SU-DHL-6 (cell line): ENCODE measurements at regions not wholly inside any gene's neighbourhood (a gene's known extent, or its start where the extent isn't known, plus 50 kb on each side); places are given as distances from the start of the nearest gene placed in this dataset.

ENCODE experiments used
- H2AFZ ChIP-seq: fragments of 200-600 bp; sonication (generic); 2 replicates; pipeline ENCODE4 v1.6.1; 2014; ENCODE audit warnings: low read depth, mild to moderate bottlenecking, moderate library complexity, mixed read lengths, antibody characterized with exemption, low read length; ENCODE audit not compliant: severe bottlenecking
- H3F3A ChIP-seq: fragments of 200-600 bp; shearing (Covaris generic); 2 replicates; pipeline ENCODE4 v1.6.0; 2016; ENCODE audit warnings: antibody characterized with exemption, mild to moderate bottlenecking; ENCODE audit not compliant: insufficient read depth
- H3K27ac ChIP-seq: fragments of 200-600 bp; sonication (generic); 2 replicates; pipeline ENCODE4 v1.5.1; 2016; ENCODE audit warnings: low read depth, mild to moderate bottlenecking, low read length, moderate library complexity, mixed read lengths
- H3K27me3 ChIP-seq: fragments of 200-600 bp; sonication (generic), shearing (Covaris generic); 2 replicates; pipeline ENCODE4 v1.6.0; 2014; ENCODE audit warnings: mild to moderate bottlenecking, low read length
- H3K36me3 ChIP-seq: fragments of 200-600 bp; sonication (generic); 2 replicates; pipeline ENCODE4 v1.6.1; 2014; ENCODE audit warnings: mild to moderate bottlenecking, low read length, mixed read lengths
- H3K4me2 ChIP-seq: fragments of 300-600, 200-600 bp; shearing (Covaris generic), sonication (generic); 2 replicates; pipeline ENCODE4 v1.6.0; 2014; ENCODE audit warnings: low read length, low read depth, mild to moderate bottlenecking; ENCODE audit not compliant: poor library complexity, severe bottlenecking
- H3K4me3 ChIP-seq: fragments of 200-600 bp; sonication (generic); 2 replicates; pipeline ENCODE4 v1.5.1; 2014; ENCODE audit warnings: antibody characterized with exemption, low read length, mild to moderate bottlenecking, mixed read lengths; ENCODE audit not compliant: insufficient read depth, poor library complexity, severe bottlenecking
- H3K79me2 ChIP-seq: fragments of 200-600 bp; sonication (generic); 2 replicates; pipeline ENCODE4 v1.6.1; 2014; ENCODE audit warnings: mild to moderate bottlenecking, low read length, moderate library complexity; ENCODE audit not compliant: insufficient read depth
- H3K9ac ChIP-seq: fragments of 200-600 bp; sonication (generic); 2 replicates; pipeline ENCODE4 v1.7.0; 2014; ENCODE audit warnings: mild to moderate bottlenecking, low read length
- H3K9me2 ChIP-seq: fragments of 200-600 bp; sonication (generic); replicated peaks from 2 replicates; pipeline ENCODE4 v1.6.1; 2014; ENCODE audit warnings: low read length; ENCODE audit not compliant: insufficient read depth
- H3K9me3 ChIP-seq: fragments of 200-600 bp; sonication (generic); 2 replicates; pipeline ENCODE4 v1.6.1; 2014; ENCODE audit warnings: low read length, mixed read lengths; ENCODE audit not compliant: insufficient read depth
- H4K20me1 ChIP-seq: fragments of 200-600 bp; sonication (generic); 2 replicates; pipeline ENCODE4 v1.6.1; 2014; ENCODE audit warnings: low read depth, mild to moderate bottlenecking, antibody characterized with exemption, low read length, moderate library complexity, mixed read lengths
- EZH2phosphoT487 ChIP-seq: fragments of 200-600 bp; sonication (generic), shearing (Covaris generic); conservative IDR thresholded peaks from 2 replicates; pipeline ENCODE4 v1.6.1; 2018; ENCODE audit warnings: mild to moderate bottlenecking, antibody characterized with exemption, low read length, moderate library complexity, mixed read lengths
- TF ChIP-seq, protein P1 (sequence below): fragments of 200-600 bp; sonication (generic); IDR thresholded peaks from one replicate; pipeline ENCODE4 v1.5.1; 2017; ENCODE audit warnings: antibody characterized with exemption, mild to moderate bottlenecking, low read length, moderate library complexity; ENCODE audit not compliant: insufficient read depth, poor library complexity, severe bottlenecking

DNA sequence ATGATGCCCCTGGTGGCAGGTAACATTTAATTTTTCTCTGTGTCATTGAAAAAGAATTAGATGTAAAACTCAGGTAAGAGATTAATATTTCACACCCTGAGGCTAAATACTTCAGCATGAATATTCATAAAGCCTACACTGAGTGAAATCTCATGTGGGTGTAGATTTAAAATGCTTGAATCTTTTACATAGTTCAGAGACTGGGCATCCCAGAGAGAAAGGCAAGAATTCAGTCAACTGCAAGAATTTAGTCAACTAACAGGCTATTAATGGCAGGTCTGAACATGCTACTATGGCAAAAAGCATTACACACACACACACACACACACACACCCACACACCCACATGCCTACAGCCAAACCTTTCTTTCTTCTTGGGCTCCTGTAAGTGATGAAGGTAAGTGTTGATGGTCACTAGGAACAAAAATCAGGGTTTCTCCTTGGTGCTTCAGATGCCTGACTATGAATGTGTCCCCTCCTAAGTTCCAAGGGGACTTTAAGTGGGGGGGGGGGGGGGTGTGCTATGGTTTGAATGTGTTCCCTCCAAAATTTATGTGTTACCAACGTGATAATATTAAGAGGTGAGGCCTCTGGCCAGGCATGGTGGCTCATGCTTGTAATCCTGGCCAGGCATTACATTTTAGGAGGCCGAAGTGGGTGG is 63.7 kb upstream of the PSMD7 start:
- no peaks in the 10 kb centered on the region for H3K79me2 ChIP-seq
- no peak for TF ChIP-seq EZH2phosphoT487
- TF ChIP-seq, protein P1, sequence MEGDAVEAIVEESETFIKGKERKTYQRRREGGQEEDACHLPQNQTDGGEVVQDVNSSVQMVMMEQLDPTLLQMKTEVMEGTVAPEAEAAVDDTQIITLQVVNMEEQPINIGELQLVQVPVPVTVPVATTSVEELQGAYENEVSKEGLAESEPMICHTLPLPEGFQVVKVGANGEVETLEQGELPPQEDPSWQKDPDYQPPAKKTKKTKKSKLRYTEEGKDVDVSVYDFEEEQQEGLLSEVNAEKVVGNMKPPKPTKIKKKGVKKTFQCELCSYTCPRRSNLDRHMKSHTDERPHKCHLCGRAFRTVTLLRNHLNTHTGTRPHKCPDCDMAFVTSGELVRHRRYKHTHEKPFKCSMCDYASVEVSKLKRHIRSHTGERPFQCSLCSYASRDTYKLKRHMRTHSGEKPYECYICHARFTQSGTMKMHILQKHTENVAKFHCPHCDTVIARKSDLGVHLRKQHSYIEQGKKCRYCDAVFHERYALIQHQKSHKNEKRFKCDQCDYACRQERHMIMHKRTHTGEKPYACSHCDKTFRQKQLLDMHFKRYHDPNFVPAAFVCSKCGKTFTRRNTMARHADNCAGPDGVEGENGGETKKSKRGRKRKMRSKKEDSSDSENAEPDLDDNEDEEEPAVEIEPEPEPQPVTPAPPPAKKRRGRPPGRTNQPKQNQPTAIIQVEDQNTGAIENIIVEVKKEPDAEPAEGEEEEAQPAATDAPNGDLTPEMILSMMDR = no peak
- no peak overlapping the region for H3K27ac ChIP-seq

DNA sequence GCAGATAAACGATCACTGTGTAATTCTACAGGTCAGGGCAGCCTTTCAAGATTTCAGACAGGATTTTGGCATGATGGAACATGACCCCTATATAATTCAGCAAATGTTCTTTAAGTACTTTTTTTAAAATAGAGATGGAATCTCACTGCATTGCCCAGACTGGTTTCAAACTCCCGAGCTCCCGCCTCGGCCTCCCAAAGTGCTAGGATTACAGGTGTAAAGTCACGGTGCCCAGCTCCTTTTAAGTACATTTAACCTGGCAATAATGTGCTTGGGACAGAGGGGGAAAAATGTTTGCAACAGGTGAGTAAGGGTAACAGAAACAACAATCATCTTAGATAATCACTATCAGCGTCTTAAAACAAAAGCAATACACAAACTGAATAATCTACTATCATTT is 66.5 kb upstream of the PSMD7 start:
- H3K4me3 ChIP-seq = no peak overlapping the region
- no peaks in the 10 kb centered on the region for H4K20me1 ChIP-seq
- H3K27me3 ChIP-seq = no peaks in the 10 kb centered on the region
- no peaks in the 10 kb centered on the region for H3K36me3 ChIP-seq
- TF ChIP-seq EZH2phosphoT487 = no peak
- TF ChIP-seq, protein P1 = no peak
- no peak overlapping the region for H3K9ac ChIP-seq
- H3K27ac ChIP-seq = no peak overlapping the region
- no peak overlapping the region for H2AFZ ChIP-seq
- no peaks in the 10 kb centered on the region for H3K79me2 ChIP-seq
- H3K9me3 ChIP-seq = no peaks in the 10 kb centered on the region
- no peaks in the 10 kb centered on the region for H3K9me2 ChIP-seq
- H3K4me2 ChIP-seq = no peak overlapping the region
- no peaks in the 10 kb centered on the region for H3F3A ChIP-seq

More for the DNA sequence above, 63.7 kb upstream of the PSMD7 start:
- Histone ChIP-seq H3K4me2 (no peak overlapping the region), H3K9me3 (no peaks in the 10 kb centered on the region), H3K36me3 (no peaks in the 10 kb centered on the region), H3K9ac (no peak overlapping the region), H3K9me2 (no peaks in the 10 kb centered on the region), H4K20me1 (no peaks in the 10 kb centered on the region), H3F3A (no peaks in the 10 kb centered on the region), H3K4me3 (no peak overlapping the region), H3K27me3 (no peaks in the 10 kb centered on the region), H2AFZ (no peak overlapping the region)

DNA sequence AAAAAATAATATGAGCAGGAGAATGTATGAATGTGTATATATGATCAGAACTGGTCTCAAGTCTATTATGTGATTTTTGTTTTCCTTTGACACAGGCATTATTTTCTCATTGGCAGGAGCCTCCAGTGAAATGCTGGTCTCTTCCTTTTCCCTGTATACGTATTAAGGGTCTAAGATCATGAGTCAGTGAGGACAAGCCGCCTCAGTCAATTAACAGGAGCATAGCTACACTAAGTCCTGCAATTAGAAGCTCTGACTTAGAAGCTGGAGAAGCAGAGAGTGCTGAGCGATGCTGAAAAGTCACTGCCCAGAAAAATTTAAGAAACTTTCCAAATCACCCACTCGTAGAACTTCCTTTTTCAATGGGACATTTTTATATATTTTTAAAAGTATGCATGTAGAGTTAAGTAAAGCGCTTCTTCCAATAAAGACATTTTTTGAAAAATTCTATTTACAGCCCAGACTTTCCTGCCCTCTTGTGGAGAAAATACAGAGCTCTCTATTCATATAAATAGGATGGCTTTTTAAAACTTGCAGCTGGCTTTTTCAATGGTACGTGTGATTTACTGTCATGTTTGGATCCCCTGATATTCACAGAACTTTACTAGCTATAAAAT is 70.2 kb upstream of the PSMD7 start:
- H3F3A ChIP-seq = no peaks in the 10 kb centered on the region
- H3K36me3 ChIP-seq = no peaks in the 10 kb centered on the region
- H3K9me2 ChIP-seq = no peaks in the 10 kb centered on the region
- no peaks in the 10 kb centered on the region for H4K20me1 ChIP-seq
- H3K27ac ChIP-seq = no peak overlapping the region
- H3K79me2 ChIP-seq = no peaks in the 10 kb centered on the region
- H3K9ac ChIP-seq = no peak overlapping the region
- no peak overlapping the region for H3K4me3 ChIP-seq
- H3K9me3 ChIP-seq = no peaks in the 10 kb centered on the region
- no peak for TF ChIP-seq EZH2phosphoT487
- TF ChIP-seq, protein P1 = peak; percentile 25
- H2AFZ ChIP-seq = no peak overlapping the region
- no peak overlapping the region for H3K4me2 ChIP-seq
- H3K27me3 ChIP-seq = no peaks in the 10 kb centered on the region
